NCI-H2227 treated with DMSO at 0.1 percent for 48 hours (cell line): ENCODE measurements at regions not wholly inside any gene's neighbourhood (a gene's known extent, or its start where the extent isn't known, plus 50 kb on each side); places are given as distances from the start of the nearest gene placed in this dataset.

Experiments
- DNase-seq: peaks from one replicate; lab custom pipeline; 2025; lab: John Stamatoyannopoulos, UW

DNA sequence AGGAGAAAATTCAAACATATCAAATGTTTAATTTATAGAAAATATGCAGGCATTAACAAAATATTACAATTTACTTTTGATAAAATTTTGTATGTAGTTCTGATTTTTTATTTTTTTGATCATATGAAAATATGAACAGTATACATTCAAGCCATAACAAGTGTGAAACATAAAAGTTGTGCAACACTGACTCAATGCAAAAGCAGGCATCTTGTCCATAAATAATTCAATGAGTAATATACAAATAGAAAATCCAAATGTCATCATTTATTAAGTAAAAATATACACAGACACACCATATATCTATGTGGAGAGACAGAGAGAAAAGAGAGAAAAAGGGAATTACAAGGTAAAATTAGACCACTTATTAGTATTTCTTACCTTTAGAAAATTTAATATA is 1183.9 kb downstream of the SLITRK1 start:
- no peak for DNase-seq

DNA sequence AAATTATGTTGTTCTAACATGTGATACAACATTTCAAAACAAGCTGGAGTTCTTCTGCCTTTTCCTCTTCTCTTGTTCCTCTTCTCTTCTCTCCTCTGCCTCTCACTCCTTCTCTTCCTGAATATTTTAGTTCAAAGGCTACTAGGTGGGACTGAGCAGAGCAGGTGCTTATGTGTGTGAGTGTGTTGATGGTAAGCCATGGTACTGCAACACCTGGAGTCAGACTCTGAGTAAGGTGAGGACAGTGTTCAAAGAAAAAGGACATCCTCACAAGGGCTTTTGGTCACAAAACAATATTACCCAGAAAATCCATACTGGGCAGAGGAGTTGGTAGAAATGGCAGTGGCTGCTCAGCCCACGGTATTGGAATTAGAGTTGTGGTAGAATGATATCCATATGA is 1188.7 kb downstream of the SLITRK1 start:
- DNase-seq: no peak

DNA sequence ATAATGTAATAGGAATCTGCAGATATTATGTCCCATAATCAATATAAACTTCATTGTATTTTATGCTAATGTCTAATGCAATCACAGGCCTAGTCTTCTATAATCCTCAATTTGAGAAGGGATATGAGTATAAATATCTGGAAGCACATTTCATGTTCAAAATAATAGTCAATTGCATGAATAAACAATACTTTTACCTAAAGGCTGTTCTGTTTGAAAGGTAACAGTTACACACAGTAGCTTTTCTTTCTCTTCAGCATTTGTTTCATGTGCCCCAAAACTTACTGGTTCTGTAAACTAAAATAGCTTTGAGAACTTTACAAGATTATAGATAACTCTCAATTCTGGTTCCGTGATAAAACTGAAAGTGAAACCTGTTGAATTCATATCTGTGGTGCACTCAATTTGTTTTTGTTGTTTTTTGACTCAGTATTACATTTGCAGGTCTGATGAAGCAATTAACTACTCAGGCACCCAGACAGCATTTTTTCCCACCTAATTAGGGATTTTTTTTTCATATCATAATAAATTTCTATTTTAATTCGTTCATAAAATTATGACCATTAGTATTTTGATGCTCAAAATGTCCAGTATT is 1193.8 kb downstream of the SLITRK1 start:
- no peak for DNase-seq

DNA sequence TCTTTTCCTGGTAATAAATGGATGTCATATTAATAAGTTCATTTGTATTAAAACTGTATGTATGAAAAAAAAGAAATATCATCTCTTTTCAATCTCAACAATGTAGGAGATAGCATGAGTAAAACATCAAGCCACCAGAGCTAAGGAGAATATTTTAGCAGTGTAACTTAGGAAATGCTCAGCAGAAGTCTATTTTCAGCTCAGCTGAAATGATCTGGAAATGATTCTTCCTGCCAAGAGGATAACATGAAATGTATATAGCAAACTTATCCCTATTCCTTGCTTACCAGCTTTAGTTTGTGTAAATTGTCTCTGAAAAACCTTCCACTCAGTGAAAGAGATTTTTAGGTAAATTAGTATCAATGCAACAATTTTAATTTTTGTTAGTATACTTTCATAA is 1194.4 kb downstream of the SLITRK1 start:
- DNase-seq: no peak

DNA sequence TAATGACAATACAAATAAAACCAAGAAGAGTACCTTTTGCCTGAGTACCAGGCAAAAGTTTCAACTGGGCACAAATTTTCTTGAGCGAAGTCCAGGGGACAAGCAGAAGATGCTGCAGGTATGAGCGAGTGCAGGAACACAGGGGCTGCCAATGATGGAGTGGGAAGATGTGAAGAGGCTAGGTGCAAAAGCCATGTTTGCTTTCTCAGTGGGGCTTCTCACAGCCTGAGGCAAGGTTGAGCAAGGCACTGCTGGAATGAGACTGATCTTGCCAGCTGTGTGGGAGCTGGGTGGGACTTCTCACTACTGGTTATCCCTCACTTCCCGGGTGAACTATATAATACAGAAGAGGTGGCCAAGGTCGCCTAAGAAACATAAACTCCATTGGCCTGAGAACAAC is 1200.7 kb downstream of the SLITRK1 start:
- DNase-seq: no peak

DNA sequence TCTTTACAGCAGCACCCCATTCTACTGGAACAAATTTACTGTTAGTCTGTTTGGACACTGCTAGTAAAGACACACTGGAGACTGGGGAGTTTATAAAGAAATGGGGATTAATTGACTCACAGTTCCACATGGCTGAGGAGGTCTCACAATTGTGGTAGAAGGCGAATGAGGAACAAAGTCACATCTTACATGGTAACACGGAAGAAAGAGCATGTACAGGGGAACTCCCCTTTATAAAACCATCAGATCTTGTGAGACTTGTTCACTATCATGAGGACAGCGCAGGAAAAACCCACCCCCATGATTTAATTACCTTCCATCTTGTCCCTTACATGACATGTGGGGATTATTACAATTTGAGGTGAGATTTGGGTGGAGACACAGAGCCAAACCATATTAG is 1204.2 kb downstream of the SLITRK1 start:
- no peak for DNase-seq

DNA sequence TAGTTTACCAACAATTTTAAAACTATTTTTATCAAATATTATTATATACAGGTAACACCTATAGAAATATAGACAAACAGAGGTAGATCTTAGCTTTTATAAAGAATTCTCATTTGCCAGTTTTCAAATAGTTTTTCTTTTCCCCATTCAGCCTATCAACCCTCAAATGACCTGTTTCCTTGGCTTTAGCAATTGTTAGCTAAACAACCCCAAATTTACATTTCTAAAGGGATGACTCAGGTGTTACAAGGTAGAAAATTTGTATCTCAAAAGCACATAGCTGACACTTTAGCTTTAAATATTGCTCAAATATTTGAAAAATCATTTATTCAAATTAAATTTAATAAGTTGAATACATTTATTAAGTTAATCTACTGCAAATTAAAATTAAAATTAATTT is 1207.2 kb downstream of the SLITRK1 start:
- DNase-seq: no peak

DNA sequence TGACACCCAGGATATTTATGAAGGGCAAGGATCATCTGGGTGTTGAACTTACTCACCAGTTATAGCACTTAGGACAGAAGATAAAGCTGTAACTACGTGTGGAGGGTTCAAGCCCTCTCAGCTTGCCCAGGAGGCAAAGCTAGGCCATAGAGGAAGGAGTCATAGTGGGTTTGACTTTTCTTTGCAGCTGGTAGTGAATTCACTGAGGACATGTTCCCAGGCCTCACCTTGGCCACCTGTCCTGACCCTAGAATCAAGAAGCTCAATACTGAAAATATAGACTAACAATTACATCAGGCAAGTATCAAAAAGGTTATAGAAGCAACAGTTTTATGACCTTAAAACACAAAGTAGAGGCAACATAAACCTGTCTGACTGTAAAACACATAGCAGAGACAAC is 1207.7 kb downstream of the SLITRK1 start:
- DNase-seq: no peak

DNA sequence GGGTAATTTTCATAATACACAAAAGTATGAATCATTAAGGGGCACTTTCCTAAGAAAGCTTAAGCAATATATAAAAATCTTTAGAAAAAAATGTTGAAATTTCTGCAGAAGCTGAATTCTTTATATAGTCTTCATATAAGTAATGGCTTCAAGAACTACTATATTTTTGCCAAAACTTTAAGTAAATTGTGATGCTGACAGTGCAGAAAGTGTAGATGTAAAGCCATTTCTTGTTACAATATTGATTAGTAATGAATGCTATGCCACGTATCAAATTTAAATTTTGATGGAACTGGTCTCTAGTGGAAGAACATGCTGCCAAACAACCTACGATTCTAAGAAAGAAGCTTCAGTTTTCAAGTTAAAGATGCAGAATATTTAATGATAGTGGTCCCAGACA is 1210.0 kb downstream of the SLITRK1 start:
- DNase-seq: no peak

DNA sequence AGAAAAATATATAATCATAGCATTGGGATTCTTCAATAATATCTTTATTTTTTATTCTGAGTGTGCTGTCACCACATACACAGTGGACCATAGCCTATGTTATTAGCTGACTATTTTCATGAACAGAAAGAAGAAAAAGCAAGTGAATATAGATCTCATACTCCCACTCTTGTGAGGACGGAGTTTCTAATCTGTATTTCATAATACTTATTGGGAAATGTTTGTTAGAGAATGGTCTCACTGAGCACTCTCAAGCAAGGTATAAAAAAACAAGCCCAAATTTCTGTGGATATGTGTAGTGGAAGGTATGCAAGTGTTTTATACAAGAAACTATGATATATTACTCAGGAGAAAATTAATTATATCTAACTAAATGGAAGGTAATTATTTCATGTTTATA is 1218.1 kb downstream of the SLITRK1 start:
- no peak for DNase-seq

DNA sequence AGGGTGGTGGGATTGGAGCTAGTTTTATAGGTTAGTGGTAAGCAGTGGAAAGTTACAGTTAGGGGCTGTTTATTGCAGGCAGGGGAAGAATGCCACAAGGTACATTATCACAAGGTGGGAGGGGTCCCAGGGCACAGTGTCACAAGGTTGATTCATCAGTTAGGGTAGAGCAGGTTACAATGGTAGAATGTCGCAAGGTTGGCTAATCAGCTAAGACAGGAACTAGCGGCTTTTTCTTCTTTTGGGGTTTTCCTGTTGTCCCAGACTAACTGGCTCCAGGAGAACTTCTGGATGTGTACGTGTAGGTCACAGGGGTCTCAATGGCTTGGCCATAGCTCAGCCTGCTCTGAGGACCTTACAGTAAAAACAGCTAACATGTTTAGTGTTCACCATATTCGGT is 1221.1 kb downstream of the SLITRK1 start:
- no peak for DNase-seq

DNA sequence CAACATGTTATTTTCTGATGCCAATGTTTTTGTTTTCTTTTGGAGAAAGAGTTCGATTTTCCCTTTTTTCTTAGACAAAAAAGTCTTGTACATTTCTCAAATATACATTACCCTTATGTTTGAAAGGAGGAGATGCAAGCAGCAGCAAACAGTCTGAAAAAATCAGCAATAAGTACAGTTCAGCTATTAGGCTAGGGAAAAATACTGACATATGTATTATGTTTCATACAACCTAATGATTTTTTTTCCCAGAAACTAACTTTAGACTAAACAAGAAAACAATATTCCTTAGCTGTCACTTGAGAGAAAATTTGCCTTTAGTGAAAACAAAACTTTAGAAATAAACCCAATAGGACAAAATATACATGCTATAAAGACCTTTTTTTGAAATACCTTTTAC is 1223.5 kb downstream of the SLITRK1 start:
- no peak for DNase-seq

DNA sequence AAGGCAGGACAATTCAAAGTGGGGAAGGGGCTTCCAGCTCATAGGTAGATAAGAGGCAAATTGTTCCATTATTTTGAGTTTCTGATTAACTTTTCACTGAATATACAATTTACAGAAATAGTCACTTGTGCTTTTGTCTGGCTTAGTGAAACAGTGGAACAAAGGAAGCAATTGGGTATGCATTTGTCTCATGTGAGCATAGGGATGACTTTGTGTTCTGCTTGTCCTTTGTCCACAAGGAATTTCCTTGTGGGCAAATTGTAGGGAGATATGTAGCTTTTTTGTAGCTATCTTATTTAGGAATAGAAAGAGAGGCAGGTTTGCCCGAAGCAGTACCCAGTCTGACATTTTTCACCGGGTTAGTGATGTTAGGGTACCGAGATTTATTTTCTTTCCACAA is 1224.8 kb downstream of the SLITRK1 start:
- no peak for DNase-seq

DNA sequence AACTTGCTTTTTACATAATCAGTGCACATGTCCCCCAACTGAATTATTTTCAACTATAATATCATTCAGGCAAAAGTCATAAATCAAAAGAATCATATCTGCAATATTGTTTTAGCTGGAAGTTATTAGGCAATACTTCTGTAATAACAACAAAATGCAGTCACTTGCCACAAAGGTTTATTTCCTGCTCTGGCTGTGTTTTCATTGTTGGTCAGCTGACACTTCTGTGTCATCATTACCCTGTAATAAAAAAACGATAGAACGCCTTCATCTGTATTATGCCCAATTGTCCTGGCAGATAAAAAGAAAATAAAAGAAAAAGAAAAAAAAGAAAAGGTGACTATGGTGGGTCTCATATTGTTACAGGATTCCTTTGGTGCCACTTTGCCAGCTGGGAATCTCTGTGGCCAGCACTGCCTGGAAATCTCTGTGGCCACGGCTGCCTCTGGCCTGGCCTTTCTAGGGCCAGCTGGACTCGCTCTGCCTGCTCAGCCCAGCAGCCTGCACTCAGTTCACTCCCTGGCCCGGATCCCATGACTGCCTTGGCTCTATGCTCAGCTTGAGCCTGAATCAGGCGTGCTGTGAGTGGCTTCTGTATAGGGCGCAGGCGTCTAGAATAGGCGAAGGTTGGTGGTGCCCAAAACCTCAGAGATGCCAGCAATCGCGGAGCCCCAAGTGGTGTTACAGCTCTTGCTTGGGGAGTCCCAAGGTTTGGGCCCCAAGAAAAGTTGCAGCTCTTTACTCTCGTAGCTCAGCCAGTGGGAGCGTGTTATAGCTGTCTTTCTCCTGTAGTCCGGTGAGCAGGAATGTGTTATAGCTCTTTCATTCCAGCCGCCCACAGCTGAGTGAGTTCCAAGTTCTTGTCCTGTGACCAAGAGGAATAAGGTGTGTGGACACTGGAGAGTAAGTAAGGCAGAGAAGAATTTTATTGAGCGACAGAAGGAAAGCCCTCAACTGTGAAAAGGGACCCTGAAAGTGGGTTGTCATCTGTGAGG is 1227.1 kb downstream of the SLITRK1 start:
- DNase-seq: no peak

DNA sequence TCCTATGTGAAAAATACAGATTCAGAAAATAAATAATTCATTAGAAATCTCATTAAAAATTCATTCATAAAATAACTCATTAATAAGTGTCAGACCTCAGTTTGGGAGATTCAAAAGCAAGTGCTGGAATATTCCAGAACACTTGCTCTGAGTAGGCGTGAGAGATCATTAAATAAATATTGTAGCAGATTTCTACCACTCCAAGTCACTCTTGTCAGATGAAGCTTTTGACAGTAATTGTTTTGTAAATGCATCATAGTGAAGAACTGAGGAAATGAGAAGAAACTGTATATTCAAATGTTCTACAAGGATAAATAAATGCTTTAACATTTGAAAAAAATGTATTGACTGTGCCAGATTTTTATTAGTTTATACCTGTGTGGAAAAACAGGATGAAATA is 1228.1 kb downstream of the SLITRK1 start:
- DNase-seq: no peak

DNA sequence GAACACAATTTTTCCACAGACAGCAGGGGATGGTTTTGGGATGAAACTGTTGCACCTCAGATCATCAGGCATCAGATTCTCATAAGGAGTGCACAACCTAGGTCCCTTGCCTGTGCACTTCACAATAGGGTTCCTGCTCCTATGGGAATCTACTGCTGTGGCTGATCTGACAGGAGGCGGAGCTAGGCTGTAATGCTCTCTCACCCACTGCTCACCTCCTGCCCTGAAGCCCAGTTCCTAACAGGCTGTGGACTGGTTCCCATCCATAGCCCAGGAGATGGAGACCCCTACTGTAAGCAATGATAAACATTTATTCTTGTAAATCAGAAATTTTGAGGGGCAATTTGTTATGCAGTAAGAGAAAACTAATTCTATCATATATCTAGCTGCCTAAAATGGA is 1234.7 kb downstream of the SLITRK1 start:
- DNase-seq: no peak

DNA sequence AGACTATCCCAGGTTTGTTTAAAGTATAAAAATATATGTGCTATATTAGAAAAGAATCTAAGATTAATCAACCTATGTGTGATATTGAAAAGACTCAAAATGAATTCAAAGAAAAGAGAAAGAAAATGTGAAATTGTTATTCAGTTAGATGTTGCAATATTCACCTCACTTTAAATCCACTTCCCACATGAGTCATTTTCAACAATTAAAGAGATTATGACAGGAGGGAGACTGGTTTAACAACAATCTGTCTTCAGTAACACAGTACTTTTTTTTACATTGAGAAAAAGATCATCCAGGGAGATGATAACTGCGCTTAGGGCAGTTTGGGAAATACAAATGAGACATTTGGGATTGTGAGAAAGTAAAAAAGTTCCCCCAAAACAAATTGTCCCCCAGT is 1246.2 kb downstream of the SLITRK1 start:
- DNase-seq: no peak

DNA sequence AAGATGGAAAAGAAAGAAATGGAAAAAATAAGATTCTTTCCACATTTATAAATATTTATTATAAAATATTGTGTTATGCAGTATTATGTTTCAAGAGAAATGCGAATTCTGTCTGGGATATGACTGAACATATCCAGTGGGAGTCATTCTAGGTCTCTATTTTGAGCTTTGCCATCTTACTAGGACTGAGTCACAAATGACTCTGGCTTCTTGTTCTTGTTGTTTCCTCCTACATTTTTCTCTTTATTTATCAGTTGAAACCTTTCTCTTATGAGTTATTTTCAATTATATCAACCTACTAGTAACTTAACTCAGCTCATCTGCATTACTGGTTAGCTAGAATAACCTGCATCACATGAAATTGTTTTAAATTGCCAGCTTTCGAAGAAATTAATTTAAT is 1247.3 kb downstream of the SLITRK1 start:
- no peak for DNase-seq

DNA sequence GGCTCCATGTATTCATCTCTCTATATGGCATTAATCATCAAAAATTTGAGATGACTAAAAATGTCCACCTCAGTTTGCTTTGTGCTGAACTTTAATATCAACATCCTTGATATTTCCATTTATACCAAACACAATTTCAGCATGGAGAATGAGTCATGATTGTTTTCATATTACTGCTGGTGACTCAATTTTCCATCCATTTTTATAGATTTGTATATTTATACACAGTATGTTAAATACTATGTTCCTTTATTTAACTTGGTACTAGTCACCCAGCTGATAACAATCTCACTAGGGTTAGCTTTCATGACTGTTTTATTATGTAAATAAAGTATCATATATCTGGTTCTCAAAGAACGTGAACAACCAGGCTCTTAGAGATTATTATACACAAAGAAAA is 1255.1 kb downstream of the SLITRK1 start:
- DNase-seq: no peak

DNA sequence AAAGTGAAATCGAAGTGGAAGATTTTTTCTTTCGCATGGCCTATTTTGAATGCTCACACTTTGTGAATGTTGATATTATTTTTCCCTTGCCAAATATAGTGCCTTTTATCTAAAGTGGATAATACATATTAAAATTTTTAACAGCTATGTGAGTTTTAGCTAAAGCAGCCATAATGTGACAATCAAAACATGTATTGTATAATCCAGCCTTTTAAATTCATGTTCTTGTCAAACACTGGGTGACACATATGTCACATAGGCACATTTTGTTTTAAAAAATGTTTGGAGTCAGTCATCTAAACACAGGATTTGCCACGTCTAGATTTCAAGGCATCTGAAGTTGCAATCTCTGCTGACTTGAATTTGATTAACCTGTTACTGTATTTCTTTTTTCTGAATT is 1256.6 kb downstream of the SLITRK1 start:
- DNase-seq: no peak

DNA sequence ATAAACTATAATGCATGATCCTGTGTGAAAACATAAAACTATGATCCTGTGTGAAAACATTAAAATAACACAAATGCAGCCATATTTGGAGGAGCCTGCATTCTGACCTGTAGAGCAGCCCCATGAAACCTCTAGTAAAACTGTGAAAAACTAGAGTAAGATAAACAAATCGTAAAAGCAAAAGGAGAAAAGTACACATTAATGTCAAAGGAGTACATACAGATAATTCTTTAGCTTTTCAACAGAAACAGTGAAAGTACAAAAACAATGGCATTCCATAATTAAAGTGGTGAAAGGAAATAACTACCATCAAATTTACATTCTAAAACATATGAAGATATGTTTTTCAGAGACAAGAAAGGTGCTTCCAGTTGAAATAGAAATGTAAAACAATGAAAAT is 1267.2 kb downstream of the SLITRK1 start:
- no peak for DNase-seq

DNA sequence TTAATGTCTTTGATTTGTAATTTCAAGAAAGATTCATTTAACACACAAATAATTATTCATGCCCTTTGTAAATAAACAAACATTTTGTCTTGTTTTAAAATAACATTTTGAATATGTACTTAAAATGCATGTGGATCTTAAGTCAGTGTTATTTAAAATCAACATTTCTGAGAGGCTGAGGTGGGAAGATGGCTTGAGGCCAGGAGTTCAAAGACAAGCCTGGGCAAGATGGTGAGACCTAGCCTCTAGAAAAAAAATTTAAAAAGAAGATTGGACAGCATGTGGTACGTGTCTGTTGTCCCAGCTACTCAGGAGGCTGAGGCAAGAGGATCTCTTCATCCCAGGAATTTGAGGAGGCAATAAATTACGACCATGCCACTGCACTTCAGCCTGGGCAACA is 1268.2 kb downstream of the SLITRK1 start:
- no peak for DNase-seq

DNA sequence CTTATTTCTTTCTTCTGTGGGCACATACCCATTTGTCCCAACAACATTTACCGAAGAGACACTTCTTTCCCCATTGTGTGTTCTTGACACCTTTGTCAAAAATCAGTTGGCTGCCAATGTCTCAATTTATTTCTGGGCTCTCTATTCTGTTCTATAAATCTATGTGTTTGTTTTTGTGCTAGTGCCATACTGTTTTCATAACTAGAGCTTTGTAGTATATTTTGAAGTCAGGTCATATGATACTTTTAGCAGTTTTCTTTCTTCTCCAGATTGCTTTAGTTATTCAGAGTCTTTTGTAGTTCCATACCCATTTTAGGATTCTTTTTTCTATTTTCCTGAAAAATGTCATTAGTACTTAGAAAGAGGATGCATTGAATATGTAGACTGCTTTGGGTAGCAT is 1276.3 kb downstream of the SLITRK1 start:
- DNase-seq: no peak

DNA sequence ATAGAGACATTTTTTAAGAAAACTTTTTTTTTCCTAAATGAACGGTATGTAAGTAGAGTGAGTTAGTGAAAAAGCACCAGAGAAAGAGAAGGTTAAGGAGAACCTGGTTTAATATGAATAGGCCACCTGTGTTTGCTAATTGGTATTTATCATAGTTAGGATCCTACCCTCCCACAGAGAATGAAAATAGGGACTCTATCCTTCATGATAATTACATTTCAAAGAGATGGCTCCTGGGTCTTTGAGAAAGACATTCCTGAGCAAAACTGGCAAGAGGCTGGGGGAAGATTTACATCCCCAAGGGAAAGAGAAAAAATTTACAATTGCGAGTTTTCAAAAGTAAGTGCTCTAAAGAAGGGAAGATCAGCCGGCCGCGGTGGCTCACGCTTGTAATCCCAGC is 1284.5 kb downstream of the SLITRK1 start:
- DNase-seq: no peak
